ENCODE measurements at regions not wholly inside any gene's neighbourhood (a gene's known extent, or its start where the extent isn't known, plus 50 kb on each side); places are given as distances from the start of the nearest gene placed in this dataset.

GRCh38 chr9:13651526-13651925 is 372.0 kb upstream of the MPDZ start:
- no peak for DNase-seq (ENCODE audit: low read depth)
- H3K4me3 ChIP-seq (ENCODE audit: low read length) = no peak overlapping the region
- no peak for TF ChIP-seq CTCF (conservative IDR thresholded peaks at IDR 0.05; ENCODE audit: low read depth, low read length)

- no peak for TF ChIP-seq CTCF (conservative IDR thresholded peaks at IDR 0.05; ENCODE audit: low read depth, low read length)
- DNase-seq (ENCODE audit: low read depth) = no peak
- H3K4me3 ChIP-seq (ENCODE audit: low read length) = no peak overlapping the region
Observed at GRCh38 chr9:13648676-13649075, 369.2 kb upstream of the MPDZ start.

GRCh38 chr9:13648068-13648467 is 368.6 kb upstream of the MPDZ start:
- H3K4me3 ChIP-seq (ENCODE audit: low read length) = no peak overlapping the region
- TF ChIP-seq CTCF (conservative IDR thresholded peaks at IDR 0.05; ENCODE audit: low read depth, low read length) = no peak
- no peak for DNase-seq (ENCODE audit: low read depth)

GRCh38 chr9:13646500-13647021 is 367.1 kb upstream of the MPDZ start:
- TF ChIP-seq CTCF (conservative IDR thresholded peaks at IDR 0.05; ENCODE audit: low read depth, low read length) = no peak
- H3K4me3 ChIP-seq (ENCODE audit: low read length) = no peak overlapping the region
- DNase-seq (ENCODE audit: low read depth) = no peak

- DNase-seq (ENCODE audit: low read depth) = no peak
- TF ChIP-seq CTCF (conservative IDR thresholded peaks at IDR 0.05; ENCODE audit: low read depth, low read length) = no peak
- no peak overlapping the region for H3K4me3 ChIP-seq (ENCODE audit: low read length)
Observed at GRCh38 chr9:13645557-13645956, 366.1 kb upstream of the MPDZ start.

- no peak for TF ChIP-seq CTCF (conservative IDR thresholded peaks at IDR 0.05; ENCODE audit: low read depth, low read length)
Observed at GRCh38 chr9:13644675-13645074, 365.2 kb upstream of the MPDZ start.

GRCh38 chr9:13642646-13643045 is 363.2 kb upstream of the MPDZ start:
- H3K4me3 ChIP-seq (ENCODE audit: low read length) = no peak overlapping the region
- TF ChIP-seq CTCF (conservative IDR thresholded peaks at IDR 0.05; ENCODE audit: low read depth, low read length) = no peak
- DNase-seq (ENCODE audit: low read depth) = no peak

More at GRCh38 chr9:13644675-13645074, 365.2 kb upstream of the MPDZ start:
- no peak overlapping the region for H3K4me3 ChIP-seq (ENCODE audit: low read length)
- no peak for DNase-seq (ENCODE audit: low read depth)
